ENCODE measurements at regions not wholly inside any gene's neighbourhood (a gene's known extent, or its start where the extent isn't known, plus 50 kb on each side); places are given as distances from the start of the nearest gene placed in this dataset.

- TF ChIP-seq CHD7 (IDR thresholded peaks at IDR 0.05; ENCODE audit: insufficient replicate concordance, low read length), result no peak
- TF ChIP-seq POLR2AphosphoS5 (IDR thresholded peaks at IDR 0.05; ENCODE audit: low read depth, low read length), result no peak
- TF ChIP-seq ASH2L (IDR thresholded peaks at IDR 0.05; ENCODE audit: low read length), result no peak
- no peak for TF ChIP-seq EZH2 (IDR thresholded peaks at IDR 0.05; ENCODE audit: low read depth, low read length, severe bottlenecking)
- no peak for TF ChIP-seq KDM4A (IDR thresholded peaks at IDR 0.05; ENCODE audit: low read depth, low read length, severe bottlenecking)
- no peak for TF ChIP-seq KDM5A (IDR thresholded peaks at IDR 0.05; ENCODE audit: low read length)
- no peak for TF ChIP-seq HDAC2 (IDR thresholded peaks at IDR 0.05; ENCODE audit: borderline replicate concordance in 1 of 2, low read depth in 2 of 2, low read length in 2 of 2)
- no peak for TF ChIP-seq SP4 (IDR thresholded peaks at IDR 0.05; ENCODE audit: low read length)
- TF ChIP-seq GABPA (IDR thresholded peaks at IDR 0.05; ENCODE audit: borderline replicate concordance, insufficient read depth, low read length), result no peak
- no peak for TF ChIP-seq SIX5 (IDR thresholded peaks at IDR 0.05; ENCODE audit: low read depth, low read length)
- no peak for TF ChIP-seq TBP (IDR thresholded peaks at IDR 0.05; ENCODE audit: low read depth, low read length)
- no peak for TF ChIP-seq CEBPB (IDR thresholded peaks at IDR 0.05; ENCODE audit: low read depth, low read length)
- TF ChIP-seq RXRA (IDR thresholded peaks at IDR 0.05; ENCODE audit: insufficient read depth, low read depth, low read length), result no peak
Measured at GRCh38 chr7:41116337-41116736, 586.6 kb downstream of the INHBA start (continued).
